ENCODE measurements at regions not wholly inside any gene's neighbourhood (a gene's known extent, or its start where the extent isn't known, plus 50 kb on each side); places are given as distances from the start of the nearest gene placed in this dataset.

- no peaks in the 10 kb centered on the region for H3K4me1 ChIP-seq (ENCODE audit: control insufficient read depth, insufficient read depth, low read length)
- no peak for DNase-seq (ENCODE audit: low read depth, low spot score)
- no peak for ATAC-seq
- H3K27me3 ChIP-seq (ENCODE audit: control insufficient read depth, insufficient read depth, low read length), result no peaks in the 10 kb centered on the region
- H3K9me3 ChIP-seq (ENCODE audit: control insufficient read depth, insufficient read depth, low read depth, low read length), result no peaks in the 10 kb centered on the region
- in situ Hi-C loops (cut with HindIII; ENCODE audit: low pct_unique_long_range_greater_than_20kb, low sequenced_read_pairs), result no loop called here
- no TSS peak for BruUV-seq (replicated peaks)
- H3K4me3 ChIP-seq (ENCODE audit: low read depth in 2 of 2, low read length in 2 of 2), result no peak overlapping the region
- ChIA-PET CTCF (no interaction called here), POLR2A (no interaction called here)
- TF ChIP-seq POLR2AphosphoS5 (IDR thresholded peaks at IDR 0.05; ENCODE audit: low read depth, low read length), result no peak
- TF ChIP-seq TCF7L2 (IDR thresholded peaks at IDR 0.05; ENCODE audit: low read depth, low read length), result no peak
- TF ChIP-seq, protein P1, sequence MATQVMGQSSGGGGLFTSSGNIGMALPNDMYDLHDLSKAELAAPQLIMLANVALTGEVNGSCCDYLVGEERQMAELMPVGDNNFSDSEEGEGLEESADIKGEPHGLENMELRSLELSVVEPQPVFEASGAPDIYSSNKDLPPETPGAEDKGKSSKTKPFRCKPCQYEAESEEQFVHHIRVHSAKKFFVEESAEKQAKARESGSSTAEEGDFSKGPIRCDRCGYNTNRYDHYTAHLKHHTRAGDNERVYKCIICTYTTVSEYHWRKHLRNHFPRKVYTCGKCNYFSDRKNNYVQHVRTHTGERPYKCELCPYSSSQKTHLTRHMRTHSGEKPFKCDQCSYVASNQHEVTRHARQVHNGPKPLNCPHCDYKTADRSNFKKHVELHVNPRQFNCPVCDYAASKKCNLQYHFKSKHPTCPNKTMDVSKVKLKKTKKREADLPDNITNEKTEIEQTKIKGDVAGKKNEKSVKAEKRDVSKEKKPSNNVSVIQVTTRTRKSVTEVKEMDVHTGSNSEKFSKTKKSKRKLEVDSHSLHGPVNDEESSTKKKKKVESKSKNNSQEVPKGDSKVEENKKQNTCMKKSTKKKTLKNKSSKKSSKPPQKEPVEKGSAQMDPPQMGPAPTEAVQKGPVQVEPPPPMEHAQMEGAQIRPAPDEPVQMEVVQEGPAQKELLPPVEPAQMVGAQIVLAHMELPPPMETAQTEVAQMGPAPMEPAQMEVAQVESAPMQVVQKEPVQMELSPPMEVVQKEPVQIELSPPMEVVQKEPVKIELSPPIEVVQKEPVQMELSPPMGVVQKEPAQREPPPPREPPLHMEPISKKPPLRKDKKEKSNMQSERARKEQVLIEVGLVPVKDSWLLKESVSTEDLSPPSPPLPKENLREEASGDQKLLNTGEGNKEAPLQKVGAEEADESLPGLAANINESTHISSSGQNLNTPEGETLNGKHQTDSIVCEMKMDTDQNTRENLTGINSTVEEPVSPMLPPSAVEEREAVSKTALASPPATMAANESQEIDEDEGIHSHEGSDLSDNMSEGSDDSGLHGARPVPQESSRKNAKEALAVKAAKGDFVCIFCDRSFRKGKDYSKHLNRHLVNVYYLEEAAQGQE (IDR thresholded peaks at IDR 0.05; ENCODE audit: insufficient read depth in 1 of 2, low read depth in 2 of 2, low read length in 1 of 2), result no peak
- TF ChIP-seq SIN3A (IDR thresholded peaks at IDR 0.05; ENCODE audit: borderline replicate concordance, insufficient read depth, low read depth, low read length), result no peak
- TF ChIP-seq, protein P2, sequence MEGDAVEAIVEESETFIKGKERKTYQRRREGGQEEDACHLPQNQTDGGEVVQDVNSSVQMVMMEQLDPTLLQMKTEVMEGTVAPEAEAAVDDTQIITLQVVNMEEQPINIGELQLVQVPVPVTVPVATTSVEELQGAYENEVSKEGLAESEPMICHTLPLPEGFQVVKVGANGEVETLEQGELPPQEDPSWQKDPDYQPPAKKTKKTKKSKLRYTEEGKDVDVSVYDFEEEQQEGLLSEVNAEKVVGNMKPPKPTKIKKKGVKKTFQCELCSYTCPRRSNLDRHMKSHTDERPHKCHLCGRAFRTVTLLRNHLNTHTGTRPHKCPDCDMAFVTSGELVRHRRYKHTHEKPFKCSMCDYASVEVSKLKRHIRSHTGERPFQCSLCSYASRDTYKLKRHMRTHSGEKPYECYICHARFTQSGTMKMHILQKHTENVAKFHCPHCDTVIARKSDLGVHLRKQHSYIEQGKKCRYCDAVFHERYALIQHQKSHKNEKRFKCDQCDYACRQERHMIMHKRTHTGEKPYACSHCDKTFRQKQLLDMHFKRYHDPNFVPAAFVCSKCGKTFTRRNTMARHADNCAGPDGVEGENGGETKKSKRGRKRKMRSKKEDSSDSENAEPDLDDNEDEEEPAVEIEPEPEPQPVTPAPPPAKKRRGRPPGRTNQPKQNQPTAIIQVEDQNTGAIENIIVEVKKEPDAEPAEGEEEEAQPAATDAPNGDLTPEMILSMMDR (IDR thresholded peaks at IDR 0.05), result no peak
- intact Hi-C loops (cut with micrococcal nuclease; ENCODE audit: unreplicated experiment), result no loop called here
- H3K36me3 ChIP-seq (ENCODE audit: control insufficient read depth, insufficient read depth, low read length), result no peaks in the 10 kb centered on the region; the same call in 1 of the 2 replicates
- no peak overlapping the region for H3K27ac ChIP-seq (ENCODE audit: low read length)
Observed at GRCh38 chr9:31585158-31585557, 799.3 kb upstream of the ACO1 start.

DNA sequence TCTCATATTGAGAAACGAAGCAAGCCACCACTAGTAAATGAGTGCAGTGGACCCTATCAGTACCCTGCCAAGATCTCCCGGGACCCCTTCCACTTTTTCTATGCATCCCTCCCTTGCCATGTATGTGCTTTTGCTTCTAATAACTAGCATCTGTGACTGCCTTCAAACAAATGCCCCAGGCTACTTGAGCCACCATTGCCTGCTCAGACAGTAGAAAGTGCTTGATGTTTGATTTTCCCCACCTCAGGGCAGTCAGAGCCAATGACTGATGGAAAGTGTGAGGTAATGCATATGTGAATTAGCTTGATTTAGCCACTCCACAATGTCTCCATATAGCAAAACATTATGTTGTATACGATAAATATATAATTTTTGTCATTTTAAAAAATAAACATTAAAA is 797.3 kb upstream of the ACO1 start:
- DNase-seq (ENCODE audit: low read depth, low spot score), result no peak
- no peaks in the 10 kb centered on the region; the same call in 1 of the 2 replicates for H3K36me3 ChIP-seq (ENCODE audit: control insufficient read depth, insufficient read depth, low read length)
- in situ Hi-C loops (cut with HindIII; ENCODE audit: low pct_unique_long_range_greater_than_20kb, low sequenced_read_pairs), result no loop called here
- TF ChIP-seq TCF7L2 (IDR thresholded peaks at IDR 0.05; ENCODE audit: low read depth, low read length), result no peak
- TF ChIP-seq, protein P1 (IDR thresholded peaks at IDR 0.05; ENCODE audit: insufficient read depth in 1 of 2, low read depth in 2 of 2, low read length in 1 of 2), result no peak
- TF ChIP-seq SIN3A (IDR thresholded peaks at IDR 0.05; ENCODE audit: borderline replicate concordance, insufficient read depth, low read depth, low read length), result no peak
- TF ChIP-seq, protein P2 (IDR thresholded peaks at IDR 0.05), result no peak
- no peak for TF ChIP-seq POLR2AphosphoS5 (IDR thresholded peaks at IDR 0.05; ENCODE audit: low read depth, low read length)
- H3K27me3 ChIP-seq (ENCODE audit: control insufficient read depth, insufficient read depth, low read length), result no peaks in the 10 kb centered on the region
- CTCF ChIA-PET, result no interaction called here
- H3K4me3 ChIP-seq (ENCODE audit: low read depth in 2 of 2, low read length in 2 of 2), result no peak overlapping the region
- intact Hi-C loops (cut with micrococcal nuclease; ENCODE audit: unreplicated experiment), result no loop called here
- POLR2A ChIA-PET, result no interaction called here
- H3K9me3 ChIP-seq (ENCODE audit: control insufficient read depth, insufficient read depth, low read depth, low read length), result no peaks in the 10 kb centered on the region
- no peaks in the 10 kb centered on the region for H3K4me1 ChIP-seq (ENCODE audit: control insufficient read depth, insufficient read depth, low read length)
- no peak overlapping the region for H3K27ac ChIP-seq (ENCODE audit: low read length)
- no TSS peak for BruUV-seq (replicated peaks)
- ATAC-seq, result no peak
